ENCODE measurements at regions not wholly inside any gene's neighbourhood (a gene's known extent, or its start where the extent isn't known, plus 50 kb on each side); places are given as distances from the start of the nearest gene placed in this dataset.

DNA sequence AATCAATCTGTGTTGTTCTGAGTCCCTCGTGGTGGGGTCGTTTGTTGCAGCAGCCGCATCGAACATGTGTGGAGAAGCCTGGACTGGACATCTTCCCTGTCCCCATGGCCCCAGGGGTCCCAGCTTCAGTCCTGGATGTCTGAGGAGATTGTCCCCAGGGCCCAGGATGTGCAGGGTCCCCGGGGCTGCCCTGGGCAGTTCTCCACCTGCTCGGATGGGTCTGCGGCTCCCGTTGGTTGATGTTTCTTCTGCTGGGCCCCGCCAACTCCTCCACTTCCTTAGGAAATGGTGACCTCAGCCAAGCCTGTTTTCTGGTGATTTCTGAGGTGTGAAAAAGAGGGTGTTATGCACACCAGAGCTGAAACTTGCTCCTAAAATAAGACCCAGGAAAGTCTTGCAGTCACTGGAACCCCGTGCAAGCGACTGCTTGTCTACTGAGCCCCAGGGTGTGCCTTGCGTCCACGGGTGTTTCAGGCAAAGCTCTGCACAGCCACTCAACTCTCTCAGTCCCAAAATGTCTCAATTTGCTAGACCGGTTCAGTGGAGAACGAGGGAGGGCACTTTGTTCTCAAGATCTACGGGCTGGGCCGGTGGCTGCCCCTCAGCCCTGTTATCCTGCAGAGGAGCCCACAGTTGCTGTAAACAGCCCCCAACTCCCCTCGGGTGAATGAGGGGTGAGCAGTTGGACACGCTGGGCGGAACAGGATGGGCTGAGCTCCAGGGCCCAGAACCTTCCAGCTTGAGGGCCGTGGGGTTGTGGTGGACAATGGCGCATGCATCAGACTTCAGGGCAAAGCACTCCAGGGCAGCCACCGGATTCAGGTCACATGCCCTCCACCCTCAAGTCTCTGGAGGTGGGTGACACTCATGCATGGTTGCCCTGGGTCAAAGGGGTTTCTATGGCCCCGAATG lies 66.7 kb upstream of the OLFM1 start:
- no peak for DNase-seq (ENCODE audit: extremely low spot score)
- H3K27ac ChIP-seq (ENCODE audit: low read depth) = no peak overlapping the region
- WGBS = 76% methylated on average over 24 of the region's 24 CpGs
- H3K4me1 ChIP-seq (ENCODE audit: insufficient read depth) = no peaks in the 10 kb centered on the region
- no peaks in the 10 kb centered on the region for H3K36me3 ChIP-seq (ENCODE audit: insufficient read depth)
- H3K4me3 ChIP-seq (ENCODE audit: low read depth, low read length) = no peak overlapping the region

DNA sequence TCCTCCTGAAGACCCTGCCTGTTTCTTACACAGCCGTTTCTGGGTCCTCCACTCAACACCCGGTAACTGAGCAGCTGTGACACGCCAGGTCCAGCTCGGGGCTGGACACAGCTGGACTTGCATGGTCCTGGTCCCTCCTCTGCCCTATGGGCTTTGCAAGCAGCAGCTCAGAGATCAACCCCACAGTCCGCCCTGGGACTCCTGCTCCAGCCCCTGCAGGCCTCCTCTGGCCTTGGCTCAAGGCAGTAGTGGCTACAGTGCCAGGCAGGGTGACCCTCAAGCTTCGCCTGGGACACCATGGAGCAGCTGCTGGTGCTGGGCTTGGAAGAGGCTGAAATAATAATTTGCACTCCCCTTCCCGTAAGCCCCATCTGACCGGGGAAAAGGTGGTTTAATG lies 66.1 kb upstream of the OLFM1 start:
- 64% methylated on average over 8 of the region's 8 CpGs for WGBS
- no peak for DNase-seq (ENCODE audit: extremely low spot score)
- H3K4me3 ChIP-seq (ENCODE audit: low read depth, low read length) = no peak overlapping the region
- no peaks in the 10 kb centered on the region for H3K4me1 ChIP-seq (ENCODE audit: insufficient read depth)
- H3K36me3 ChIP-seq (ENCODE audit: insufficient read depth) = no peaks in the 10 kb centered on the region
- no peak overlapping the region for H3K27ac ChIP-seq (ENCODE audit: low read depth)

DNA sequence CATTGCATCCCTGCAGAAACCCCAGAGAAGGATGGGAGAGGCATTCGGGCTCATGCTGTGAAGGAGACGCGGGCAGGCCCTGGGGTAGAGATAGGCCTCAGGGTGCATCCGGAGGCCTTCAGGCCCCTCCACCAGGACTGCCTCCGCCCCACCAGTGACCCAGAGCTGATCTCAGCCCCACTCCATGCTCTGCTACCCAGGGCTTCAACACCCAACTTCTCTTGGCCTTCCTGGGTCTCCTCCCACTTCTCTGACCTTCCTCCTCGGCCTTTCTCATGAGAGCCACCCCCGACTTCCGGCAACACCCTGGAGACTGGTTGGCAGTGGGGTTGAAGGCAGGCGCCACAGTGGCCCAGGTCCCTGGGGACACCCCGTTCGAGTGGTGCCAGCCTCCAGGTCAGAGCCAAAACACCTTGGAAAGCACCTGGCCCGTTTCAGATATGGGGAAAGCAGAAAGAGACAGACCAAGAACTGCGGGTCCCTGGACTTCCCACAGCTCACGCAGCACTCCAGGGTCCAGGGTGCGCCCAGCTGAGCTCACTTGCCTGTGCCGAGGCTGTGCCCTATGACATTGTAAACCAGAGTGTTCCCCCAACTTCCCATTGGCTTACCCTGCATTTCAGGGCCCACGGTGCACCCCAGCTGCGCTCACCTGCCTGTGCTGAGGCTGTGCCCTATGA lies 65.1 kb upstream of the OLFM1 start:
- no peak overlapping the region for H3K27ac ChIP-seq (ENCODE audit: low read depth)
- 90% methylated on average over 18 of the region's 18 CpGs for WGBS
- no peak overlapping the region for H3K4me3 ChIP-seq (ENCODE audit: low read depth, low read length)
- H3K36me3 ChIP-seq (ENCODE audit: insufficient read depth) = no peaks in the 10 kb centered on the region
- no peaks in the 10 kb centered on the region for H3K4me1 ChIP-seq (ENCODE audit: insufficient read depth)
- no peak for DNase-seq (ENCODE audit: extremely low spot score)

DNA sequence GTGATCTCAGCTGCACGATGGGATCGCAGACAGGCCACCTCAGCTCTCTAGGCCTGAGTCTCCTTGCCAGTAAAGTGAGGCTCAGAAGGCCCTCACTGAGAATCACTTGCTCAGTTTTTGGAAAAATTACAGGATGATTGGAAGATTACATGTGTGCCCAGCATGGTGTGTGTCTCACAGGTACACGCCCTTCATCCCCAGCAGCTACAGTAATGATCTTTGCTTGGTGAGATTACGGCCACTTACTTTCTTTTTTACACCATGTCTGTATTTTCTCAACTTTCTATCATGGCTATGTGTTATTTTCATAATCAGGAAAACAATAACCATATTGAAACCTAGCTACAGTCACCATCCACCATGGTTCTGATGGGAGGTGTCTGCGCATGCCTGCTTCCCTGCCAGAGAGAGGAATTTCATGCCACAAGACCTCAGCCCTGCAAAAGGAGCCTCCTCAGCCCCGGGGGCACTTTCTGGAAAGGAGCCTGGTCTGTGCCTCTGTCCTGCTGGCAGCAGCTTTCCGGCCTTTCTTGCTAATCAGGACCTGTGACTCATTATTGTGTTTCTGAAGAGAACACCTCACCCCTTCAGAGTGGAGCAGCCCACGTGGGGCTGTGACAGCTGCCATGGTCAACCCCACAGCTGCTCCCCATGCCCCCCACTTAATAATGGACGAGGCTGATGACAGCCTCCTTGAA lies 64.2 kb upstream of the OLFM1 start:
- no peak overlapping the region for H3K4me3 ChIP-seq (ENCODE audit: low read depth, low read length)
- DNase-seq (ENCODE audit: extremely low spot score) = no peak
- H3K4me1 ChIP-seq (ENCODE audit: insufficient read depth) = no peaks in the 10 kb centered on the region
- H3K36me3 ChIP-seq (ENCODE audit: insufficient read depth) = no peaks in the 10 kb centered on the region
- 58% methylated on average over 9 of the region's 9 CpGs for WGBS
- H3K27ac ChIP-seq (ENCODE audit: low read depth) = no peak overlapping the region

DNA sequence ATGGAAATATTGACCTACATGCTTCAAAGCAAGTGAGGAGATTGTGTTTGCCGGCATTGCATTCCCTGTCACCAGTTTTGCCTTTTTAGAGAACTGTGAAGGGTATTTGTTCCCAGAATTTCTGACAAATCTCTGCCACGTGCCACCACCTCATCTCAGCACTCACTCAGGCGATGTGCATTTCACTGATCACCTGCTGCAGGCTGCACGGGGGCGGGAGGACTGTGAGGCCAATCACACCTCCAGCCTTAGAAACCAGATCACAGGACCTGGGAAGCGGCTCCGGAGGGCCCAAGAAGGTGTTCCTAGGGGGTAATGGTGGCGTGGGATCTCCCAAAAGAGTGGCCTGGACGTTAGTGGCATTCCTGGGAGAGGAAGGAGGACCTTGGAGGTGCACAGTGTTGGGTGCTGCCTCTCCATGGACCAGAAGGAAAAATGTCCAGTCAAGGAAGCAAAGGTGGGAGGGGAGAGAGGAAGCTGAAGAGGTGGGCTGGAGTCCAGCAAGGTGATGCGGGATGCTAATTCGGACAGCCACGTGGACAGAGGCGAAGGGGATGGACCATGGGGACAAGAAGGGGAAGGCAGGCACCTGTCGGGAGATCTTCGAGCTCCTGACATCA lies 63.6 kb upstream of the OLFM1 start:
- DNase-seq (ENCODE audit: extremely low spot score) = no peak
- Histone ChIP-seq H3K4me3 (ENCODE audit: low read depth, low read length) (no peak overlapping the region), H3K4me1 (ENCODE audit: insufficient read depth) (no peaks in the 10 kb centered on the region), H3K27ac (ENCODE audit: low read depth) (no peak overlapping the region), H3K36me3 (ENCODE audit: insufficient read depth) (no peaks in the 10 kb centered on the region)
- WGBS = 79% methylated on average over 15 of the region's 15 CpGs

DNA sequence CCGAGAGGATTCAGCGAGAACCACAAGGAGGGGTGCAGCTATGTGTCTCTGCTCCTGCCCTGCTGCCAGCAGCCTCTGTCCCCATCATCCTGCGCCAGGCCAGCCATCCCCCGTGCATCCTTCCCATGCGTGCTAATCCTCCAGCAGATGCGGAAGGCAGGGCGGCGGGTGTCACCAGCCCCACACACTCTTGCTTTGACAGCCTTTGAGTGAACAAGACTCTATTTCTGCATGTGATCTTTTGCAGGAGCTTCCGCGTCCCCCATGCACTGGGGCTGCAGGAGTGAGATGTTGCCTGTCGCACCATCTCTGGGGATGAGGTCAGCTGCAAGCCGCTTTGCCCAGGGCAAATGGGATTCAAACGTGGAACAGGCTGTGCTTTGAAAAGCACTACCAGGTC lies 58.0 kb upstream of the OLFM1 start:
- 66% methylated on average over 13 of the region's 13 CpGs for WGBS
- DNase-seq (ENCODE audit: extremely low spot score) = no peak
- no peak overlapping the region for H3K27ac ChIP-seq (ENCODE audit: low read depth)

DNA sequence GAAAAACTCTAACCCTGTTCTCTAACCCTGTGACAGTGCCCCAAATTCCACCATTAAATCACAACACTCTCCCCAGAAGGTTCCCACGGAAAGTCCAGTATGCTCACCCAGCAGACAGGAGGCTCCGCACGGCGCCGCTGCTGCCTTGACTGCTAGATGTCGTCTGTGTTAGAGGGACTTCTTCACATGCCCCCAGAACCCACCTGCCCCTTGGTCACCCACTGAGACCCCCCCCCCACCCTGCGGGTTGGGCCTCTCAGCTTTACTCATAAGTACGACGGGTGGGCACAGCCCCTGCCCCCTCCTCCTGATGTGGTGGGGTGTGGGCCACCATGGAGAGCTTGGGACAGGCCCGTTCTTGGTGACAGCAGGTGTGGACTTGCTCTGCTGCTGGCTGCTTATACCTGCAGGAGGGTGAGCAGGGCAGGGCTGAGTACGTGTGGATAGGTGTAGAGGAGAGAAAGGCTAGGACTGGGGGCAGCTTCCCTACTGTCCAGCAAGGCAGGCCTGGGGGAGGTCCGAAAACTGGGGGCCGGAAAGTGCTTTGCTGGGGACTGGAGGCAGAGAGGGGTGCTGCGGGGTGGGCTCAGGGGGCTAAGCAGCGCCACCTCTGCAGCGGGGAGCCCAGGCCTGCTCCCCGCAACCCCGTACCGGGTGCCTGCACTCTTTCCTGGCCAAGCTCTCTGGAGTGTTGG lies 57.5 kb upstream of the OLFM1 start:
- Histone ChIP-seq H3K27ac (ENCODE audit: low read depth) (no peak overlapping the region), H3K36me3 (ENCODE audit: insufficient read depth) (no peaks in the 10 kb centered on the region), H3K4me1 (ENCODE audit: insufficient read depth) (no peaks in the 10 kb centered on the region), H3K4me3 (ENCODE audit: low read depth, low read length) (no peak overlapping the region)
- DNase-seq (ENCODE audit: extremely low spot score) = no peak
- WGBS = 73% methylated on average over 19 of the region's 19 CpGs

More for the DNA sequence above, 58.0 kb upstream of the OLFM1 start:
- H3K36me3 ChIP-seq (ENCODE audit: insufficient read depth) = no peaks in the 10 kb centered on the region
- H3K4me1 ChIP-seq (ENCODE audit: insufficient read depth) = no peaks in the 10 kb centered on the region
- H3K4me3 ChIP-seq (ENCODE audit: low read depth, low read length) = no peak overlapping the region

DNA sequence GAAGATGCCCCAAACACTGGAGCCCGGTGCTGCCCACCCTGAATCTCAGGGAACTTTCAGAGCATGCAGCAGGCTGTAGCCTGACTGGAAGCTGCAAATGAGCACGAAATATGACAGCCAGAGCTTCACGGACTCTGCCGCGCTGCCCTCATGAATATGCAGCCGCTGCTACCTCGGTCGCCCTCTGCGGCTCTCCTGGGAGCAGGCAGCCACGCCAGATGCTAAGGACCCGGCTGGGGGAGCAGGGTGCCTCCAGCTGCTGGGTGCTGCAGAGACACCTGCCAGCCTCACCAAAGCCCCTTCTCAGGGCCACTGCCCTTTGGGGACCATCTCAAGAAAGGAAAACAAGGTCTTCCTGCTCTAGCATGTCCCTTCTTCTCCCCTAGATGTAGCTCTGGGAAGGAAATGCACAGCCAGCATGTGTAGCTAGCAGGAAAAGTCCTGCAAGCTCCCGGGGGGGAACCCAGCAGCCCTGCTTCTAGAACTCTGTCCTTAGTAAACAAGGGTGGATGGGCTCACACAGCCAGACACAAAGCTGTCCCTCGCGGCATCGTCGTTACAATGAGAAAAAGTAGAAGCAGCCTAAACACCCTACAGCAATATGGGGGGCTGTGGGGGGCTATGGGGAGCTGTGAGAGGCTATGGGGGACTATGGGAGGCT lies 56.8 kb upstream of the OLFM1 start:
- no peaks in the 10 kb centered on the region for H3K4me1 ChIP-seq (ENCODE audit: insufficient read depth)
- no peak for DNase-seq (ENCODE audit: extremely low spot score)
- H3K4me3 ChIP-seq (ENCODE audit: low read depth, low read length) = no peak overlapping the region
- H3K27ac ChIP-seq (ENCODE audit: low read depth) = no peak overlapping the region
- 50% methylated on average over 16 of the region's 16 CpGs for WGBS
- H3K36me3 ChIP-seq (ENCODE audit: insufficient read depth) = no peaks in the 10 kb centered on the region

DNA sequence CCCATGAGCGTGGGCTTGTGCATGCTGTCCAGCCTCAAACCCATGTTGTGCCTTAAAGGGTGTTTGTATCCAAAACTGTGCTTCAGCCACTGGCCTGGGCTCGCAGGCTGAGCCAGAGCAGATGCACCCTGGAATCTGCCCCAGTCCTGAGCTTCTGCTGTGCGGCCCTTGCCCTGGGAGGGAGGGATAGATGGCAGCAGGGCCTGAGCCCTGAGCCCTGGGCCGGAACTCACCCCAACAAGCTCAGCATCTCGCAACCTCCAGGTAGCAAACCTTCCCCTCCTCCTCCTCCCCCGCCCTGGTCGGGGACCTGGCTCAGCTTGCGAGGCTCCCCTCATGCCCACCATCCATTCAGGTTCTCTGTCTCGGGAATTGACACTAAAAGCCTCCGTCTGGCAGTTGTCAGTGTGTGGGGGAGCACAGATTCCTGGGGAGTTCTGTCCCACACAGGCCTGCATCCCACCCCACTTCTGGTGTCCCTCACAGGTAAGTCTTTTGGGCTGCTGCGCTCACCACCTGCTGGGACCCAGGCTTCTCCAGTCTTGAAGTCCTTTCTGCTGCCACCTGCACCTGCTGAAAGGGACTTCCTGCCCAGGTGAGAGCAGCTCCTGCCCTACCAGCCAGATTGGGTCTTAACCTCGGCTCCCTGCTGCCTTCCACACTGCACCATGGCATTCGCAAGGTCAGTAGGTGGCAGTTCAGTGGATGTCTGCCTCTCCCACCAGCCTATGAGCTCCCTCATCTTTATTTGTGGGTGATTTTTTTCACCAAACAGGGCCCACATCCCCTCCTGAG lies 55.2 kb upstream of the OLFM1 start:
- 83% methylated on average over 13 of the region's 13 CpGs for WGBS
- no peak for DNase-seq (ENCODE audit: extremely low spot score)
- no peak overlapping the region for H3K4me3 ChIP-seq (ENCODE audit: low read depth, low read length)
- H3K4me1 ChIP-seq (ENCODE audit: insufficient read depth) = no peaks in the 10 kb centered on the region
- H3K36me3 ChIP-seq (ENCODE audit: insufficient read depth) = no peaks in the 10 kb centered on the region
- H3K27ac ChIP-seq (ENCODE audit: low read depth) = no peak overlapping the region

DNA sequence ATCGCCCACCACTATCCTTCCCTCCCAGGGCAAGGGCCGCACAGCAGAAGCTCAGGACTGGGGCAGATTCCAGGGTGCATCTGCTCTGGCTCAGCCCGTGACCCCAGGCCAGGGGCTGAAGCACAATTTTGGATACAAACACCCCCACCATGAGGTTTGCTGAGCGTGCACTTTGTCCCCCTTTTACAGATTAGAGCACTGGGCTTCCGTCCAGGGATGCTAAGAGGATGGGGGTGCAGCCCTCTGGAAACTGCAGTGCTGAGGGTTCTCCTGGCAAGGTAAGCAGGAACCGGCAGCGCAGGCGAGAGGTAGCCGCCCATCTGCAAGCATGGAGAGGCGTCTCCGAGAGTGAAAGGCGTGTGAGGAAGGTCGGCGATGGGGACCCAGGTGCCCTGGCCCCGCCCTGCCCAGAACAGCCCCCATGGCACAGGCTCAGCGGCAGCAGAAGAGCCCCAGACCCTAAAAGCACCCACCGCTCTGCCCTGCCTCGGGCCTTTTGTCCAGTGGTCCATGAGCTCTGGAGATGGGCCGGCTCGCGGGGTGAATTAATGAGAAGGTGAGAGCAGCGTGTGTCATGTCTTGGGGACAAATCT lies 54.5 kb upstream of the OLFM1 start:
- WGBS = 75% methylated on average over 22 of the region's 22 CpGs
- no peaks in the 10 kb centered on the region for H3K36me3 ChIP-seq (ENCODE audit: insufficient read depth)
- no peak for DNase-seq (ENCODE audit: extremely low spot score)
- no peak overlapping the region for H3K4me3 ChIP-seq (ENCODE audit: low read depth, low read length)
- no peaks in the 10 kb centered on the region for H3K4me1 ChIP-seq (ENCODE audit: insufficient read depth)
- H3K27ac ChIP-seq (ENCODE audit: low read depth) = no peak overlapping the region

DNA sequence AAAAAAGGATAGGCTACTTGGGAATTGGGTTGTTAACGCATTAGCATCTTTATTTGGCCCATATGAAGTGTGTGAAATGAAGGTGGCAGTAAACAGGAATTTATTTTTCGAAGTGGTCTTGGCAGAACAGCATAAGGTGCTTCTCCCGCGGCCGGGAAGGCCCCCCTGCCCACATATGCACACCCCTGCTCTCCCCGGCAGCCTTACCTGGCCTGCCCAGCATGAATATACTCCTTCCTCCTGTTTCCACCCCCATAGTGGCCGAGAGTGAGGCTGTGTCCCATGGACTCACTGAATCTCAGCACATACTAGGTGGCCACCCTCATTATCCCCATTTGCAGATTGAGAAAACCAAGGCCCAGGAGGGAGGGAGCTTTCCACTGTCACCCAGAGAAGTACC lies 54.0 kb upstream of the OLFM1 start:
- Histone ChIP-seq H3K27ac (ENCODE audit: low read depth) (no peak overlapping the region), H3K4me1 (ENCODE audit: insufficient read depth) (no peaks in the 10 kb centered on the region), H3K4me3 (ENCODE audit: low read depth, low read length) (no peak overlapping the region), H3K36me3 (ENCODE audit: insufficient read depth) (no peaks in the 10 kb centered on the region)
- 73% methylated on average over 7 of the region's 7 CpGs for WGBS
- DNase-seq (ENCODE audit: extremely low spot score) = no peak

DNA sequence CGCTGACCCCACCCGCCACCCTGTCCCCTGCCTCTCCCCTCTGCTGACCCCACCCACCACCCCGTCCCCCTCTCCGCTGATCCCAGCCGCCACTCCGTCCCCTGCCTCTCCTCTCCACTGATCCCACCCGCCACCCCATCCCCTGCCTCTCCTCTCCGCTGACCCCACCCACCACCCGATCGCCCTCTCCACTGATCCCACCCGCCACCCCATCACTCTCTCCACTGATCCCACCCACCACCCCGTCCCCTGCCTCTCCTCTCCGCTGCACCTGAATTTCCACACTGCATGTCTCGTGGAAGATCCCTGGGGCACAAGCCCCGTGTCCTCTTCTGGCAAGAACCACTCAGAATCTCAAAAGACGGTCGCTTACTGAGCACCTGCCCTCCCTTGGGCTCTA lies 53.4 kb upstream of the OLFM1 start:
- no peaks in the 10 kb centered on the region for H3K36me3 ChIP-seq (ENCODE audit: insufficient read depth)
- no peak overlapping the region for H3K27ac ChIP-seq (ENCODE audit: low read depth)
- no peaks in the 10 kb centered on the region for H3K4me1 ChIP-seq (ENCODE audit: insufficient read depth)
- DNase-seq (ENCODE audit: extremely low spot score) = no peak
- WGBS = 89% methylated on average over 17 of the region's 17 CpGs
- H3K4me3 ChIP-seq (ENCODE audit: low read depth, low read length) = no peak overlapping the region
